NB4 (cell line): ENCODE measurements at regions not wholly inside any gene's neighbourhood (a gene's known extent, or its start where the extent isn't known, plus 50 kb on each side); places are given as distances from the start of the nearest gene placed in this dataset.
"Not testable (repeated sequence)": the region's sequence is repeated elsewhere in the genome, so short reads cannot be mapped to it uniquely, and the experiment has no call there.

Experiments
- CTCF ChIP-seq: IDR thresholded peaks from one replicate; pipeline ENCODE4 v1.5.1; 2012; ENCODE audit warnings: low read depth, low read length
- POLR2A ChIP-seq: IDR thresholded peaks from 2 replicates; pipeline ENCODE4 v1.6.1; 2011; ENCODE audit warnings: mild to moderate bottlenecking; ENCODE audit not compliant: insufficient read length; ENCODE audit errors: extremely low read depth

GRCh38 chr16:80242279-80242678 lies 298.5 kb upstream of the DYNLRB2 start:
- TF ChIP-seq POLR2A, CTCF: not testable (repeated sequence)
